GM04504 (cell line): ENCODE measurements at regions not wholly inside any gene's neighbourhood (a gene's known extent, or its start where the extent isn't known, plus 50 kb on each side); places are given as distances from the start of the nearest gene placed in this dataset.
"Not testable (repeated sequence)": the region's sequence is repeated elsewhere in the genome, so short reads cannot be mapped to it uniquely, and the experiment has no call there.

Experiments
- DNase-seq: peaks from one replicate; pipeline ENCODE4 v3.0.0-alpha.2; 2012; ENCODE audit warnings: low read depth

GRCh38 chr4:171532968-171533367, 280.2 kb upstream of the GALNTL6 start:
- no peak for DNase-seq

- no peak for DNase-seq
These were observed 288.3 kb upstream of the GALNTL6 start for GRCh38 chr4:171524903-171525302.

GRCh38 chr4:171521726-171522125, 291.5 kb upstream of the GALNTL6 start:
- DNase-seq: no peak

- no peak for DNase-seq
These were observed 293.7 kb upstream of the GALNTL6 start for GRCh38 chr4:171519457-171519856.

- DNase-seq: no peak
These were observed 295.3 kb upstream of the GALNTL6 start for GRCh38 chr4:171517883-171518282.

GRCh38 chr4:171516694-171517093, 296.5 kb upstream of the GALNTL6 start:
- no peak for DNase-seq

- no peak for DNase-seq
These were observed 328.5 kb upstream of the GALNTL6 start for GRCh38 chr4:171484681-171485080.

GRCh38 chr4:171478181-171478580, 335.0 kb upstream of the GALNTL6 start:
- no peak for DNase-seq

GRCh38 chr4:171475111-171475510, 338.1 kb upstream of the GALNTL6 start:
- not testable (repeated sequence) for DNase-seq

GRCh38 chr4:171473155-171473554, 340.0 kb upstream of the GALNTL6 start:
- DNase-seq: no peak

GRCh38 chr4:171472230-171472629, 341.0 kb upstream of the GALNTL6 start:
- DNase-seq: no peak

- no peak for DNase-seq
These were observed 348.7 kb upstream of the GALNTL6 start for GRCh38 chr4:171464499-171464898.

GRCh38 chr4:171461191-171461590, 352.0 kb upstream of the GALNTL6 start:
- DNase-seq: no peak

GRCh38 chr4:171448919-171449481, 364.2 kb upstream of the GALNTL6 start:
- no peak for DNase-seq

- no peak for DNase-seq
These were observed 364.8 kb upstream of the GALNTL6 start for GRCh38 chr4:171448358-171448757.

- no peak for DNase-seq
These were observed 371.8 kb upstream of the GALNTL6 start for GRCh38 chr4:171441300-171441941.

GRCh38 chr4:171433674-171434073, 379.5 kb upstream of the GALNTL6 start:
- DNase-seq: no peak

- DNase-seq: no peak
These were observed 380.7 kb upstream of the GALNTL6 start for GRCh38 chr4:171432536-171432935.

- DNase-seq: no peak
These were observed 382.7 kb upstream of the GALNTL6 start for GRCh38 chr4:171430495-171430894.

GRCh38 chr4:171397175-171397574, 416.0 kb upstream of the GALNTL6 start:
- no peak for DNase-seq

GRCh38 chr4:171390626-171391025, 422.6 kb upstream of the GALNTL6 start:
- no peak for DNase-seq

GRCh38 chr4:171378323-171378722, 434.9 kb upstream of the GALNTL6 start:
- DNase-seq: no peak

- no peak for DNase-seq
These were observed 436.5 kb upstream of the GALNTL6 start for GRCh38 chr4:171376724-171377123.

GRCh38 chr4:171353535-171353934, 459.7 kb upstream of the GALNTL6 start:
- no peak for DNase-seq
